RWPE2 (cell line): ENCODE measurements at regions not wholly inside any gene's neighbourhood (a gene's known extent, or its start where the extent isn't known, plus 50 kb on each side); places are given as distances from the start of the nearest gene placed in this dataset.

Source experiments
- ATAC-seq: fragments of 200-7000 bp; cut with Tn5 transposase; 3 replicates; pipeline ENCODE4 v1.9.1; 2021; ENCODE audit warnings: low read depth
- DNase-seq: peaks from one replicate; pipeline ENCODE4 v3.0.0-alpha.2; 2020; ENCODE audit warnings: low spot score
- H3K27ac ChIP-seq: fragments of 450-650 bp; 2 replicates; pipeline ENCODE4 v1.5.1; 2017; ENCODE audit warnings: mild to moderate bottlenecking; ENCODE audit not compliant: poor library complexity, severe bottlenecking
- H3K27me3 ChIP-seq: fragments of 250-450 bp; sonication (Bioruptor Pico); 2 replicates; pipeline ENCODE4 v1.5.1; 2021; ENCODE audit warnings: mild to moderate bottlenecking, moderate library complexity; ENCODE audit not compliant: insufficient read depth, poor library complexity, severe bottlenecking
- H3K36me3 ChIP-seq: fragments of 250-450 bp; sonication (Bioruptor Pico); 2 replicates; pipeline ENCODE4 v1.5.1; 2020; ENCODE audit warnings: low read depth, mild to moderate bottlenecking, moderate library complexity
- H3K4me1 ChIP-seq: fragments of 250-450 bp; sonication (Bioruptor Pico); 2 replicates; pipeline ENCODE4 v1.5.1; 2021; ENCODE audit warnings: mild to moderate bottlenecking, moderate library complexity; ENCODE audit not compliant: insufficient read depth, poor library complexity, severe bottlenecking
- H3K4me3 ChIP-seq: fragments of 250-450 bp; sonication (Bioruptor Pico); 2 replicates; pipeline ENCODE4 v1.5.1; 2021; ENCODE audit warnings: mild to moderate bottlenecking, moderate library complexity; ENCODE audit not compliant: severe bottlenecking
- H3K9me3 ChIP-seq: fragments of 250-450 bp; sonication (Bioruptor Pico); 2 replicates; pipeline ENCODE4 v1.5.1; 2021; ENCODE audit warnings: mild to moderate bottlenecking, moderate library complexity; ENCODE audit not compliant: severe bottlenecking
- TF ChIP-seq, protein P1 (sequence below): fragments of 450-650 bp; IDR thresholded peaks from one replicate; pipeline ENCODE4 v1.5.1; 2017; ENCODE audit warnings: mild to moderate bottlenecking, moderate library complexity; ENCODE audit not compliant: poor library complexity, severe bottlenecking

GRCh38 chr9:96171728-96172127, 130.2 kb downstream of the HSD17B3 start:
- ATAC-seq (no peak), DNase-seq (no peak)
- H3K9me3 ChIP-seq = no peaks in the 10 kb centered on the region
- no peak overlapping the region for H3K27ac ChIP-seq
- TF ChIP-seq, protein P1, sequence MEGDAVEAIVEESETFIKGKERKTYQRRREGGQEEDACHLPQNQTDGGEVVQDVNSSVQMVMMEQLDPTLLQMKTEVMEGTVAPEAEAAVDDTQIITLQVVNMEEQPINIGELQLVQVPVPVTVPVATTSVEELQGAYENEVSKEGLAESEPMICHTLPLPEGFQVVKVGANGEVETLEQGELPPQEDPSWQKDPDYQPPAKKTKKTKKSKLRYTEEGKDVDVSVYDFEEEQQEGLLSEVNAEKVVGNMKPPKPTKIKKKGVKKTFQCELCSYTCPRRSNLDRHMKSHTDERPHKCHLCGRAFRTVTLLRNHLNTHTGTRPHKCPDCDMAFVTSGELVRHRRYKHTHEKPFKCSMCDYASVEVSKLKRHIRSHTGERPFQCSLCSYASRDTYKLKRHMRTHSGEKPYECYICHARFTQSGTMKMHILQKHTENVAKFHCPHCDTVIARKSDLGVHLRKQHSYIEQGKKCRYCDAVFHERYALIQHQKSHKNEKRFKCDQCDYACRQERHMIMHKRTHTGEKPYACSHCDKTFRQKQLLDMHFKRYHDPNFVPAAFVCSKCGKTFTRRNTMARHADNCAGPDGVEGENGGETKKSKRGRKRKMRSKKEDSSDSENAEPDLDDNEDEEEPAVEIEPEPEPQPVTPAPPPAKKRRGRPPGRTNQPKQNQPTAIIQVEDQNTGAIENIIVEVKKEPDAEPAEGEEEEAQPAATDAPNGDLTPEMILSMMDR = no peak
- H3K4me3 ChIP-seq = no peak overlapping the region
- no peaks in the 10 kb centered on the region for H3K4me1 ChIP-seq
- peaks cover 12% of the 10 kb centered on the region for H3K27me3 ChIP-seq
- H3K36me3 ChIP-seq = no peaks in the 10 kb centered on the region

DNA sequence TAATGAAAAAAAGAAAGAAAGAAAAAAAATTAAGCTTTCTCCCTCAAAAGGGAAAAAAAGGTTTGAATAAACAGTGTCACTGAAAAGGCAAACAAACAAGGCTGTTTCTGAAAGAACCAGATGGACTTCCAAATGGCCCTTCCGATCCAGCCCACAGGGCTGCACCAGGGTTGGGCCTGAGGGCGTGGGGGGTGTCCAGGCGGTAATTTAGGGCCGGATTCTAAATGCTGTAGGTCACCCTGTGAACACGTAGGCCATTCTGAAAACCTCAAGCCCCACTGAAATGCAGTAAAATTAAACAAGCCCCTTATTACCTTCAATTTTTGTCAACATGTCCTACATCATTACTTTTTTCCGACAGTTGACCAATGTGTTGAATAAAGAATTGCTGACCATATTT, 132.1 kb downstream of the HSD17B3 start:
- TF ChIP-seq, protein P1 = no peak
- no peaks in the 10 kb centered on the region for H3K4me1 ChIP-seq
- ATAC-seq = no peak
- H3K27ac ChIP-seq = no peak overlapping the region
- H3K36me3 ChIP-seq = no peaks in the 10 kb centered on the region
- H3K9me3 ChIP-seq = no peaks in the 10 kb centered on the region
- H3K4me3 ChIP-seq = no peak overlapping the region
- no peaks in the 10 kb centered on the region for H3K27me3 ChIP-seq
- no peak for DNase-seq

DNA sequence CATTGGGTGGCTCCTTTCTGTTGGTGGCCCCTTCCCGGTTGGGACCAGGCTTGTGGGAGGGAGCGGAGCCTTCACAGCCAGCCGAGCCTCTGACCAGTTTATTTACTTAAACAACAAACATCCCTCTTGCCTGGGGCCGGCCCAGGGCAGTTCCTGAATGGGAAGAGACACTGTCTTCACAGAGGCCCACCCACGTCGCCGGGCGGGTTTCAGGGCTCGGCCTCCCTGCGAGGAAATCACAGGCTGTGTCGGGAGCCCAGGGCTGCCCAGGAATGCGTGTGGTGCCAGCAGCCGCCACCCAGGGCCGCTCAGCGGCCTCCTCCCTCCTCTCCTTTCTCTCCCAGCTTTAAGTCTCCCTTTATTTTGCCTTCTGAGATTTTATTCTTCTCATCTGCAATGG, 132.5 kb downstream of the HSD17B3 start:
- H3K4me3 ChIP-seq = no peak overlapping the region
- no peaks in the 10 kb centered on the region for H3K27me3 ChIP-seq
- DNase-seq (no peak), ATAC-seq (no peak)
- TF ChIP-seq, protein P1 = no peak
- no peaks in the 10 kb centered on the region for H3K4me1 ChIP-seq
- no peaks in the 10 kb centered on the region for H3K9me3 ChIP-seq
- no peak overlapping the region for H3K27ac ChIP-seq
- no peaks in the 10 kb centered on the region for H3K36me3 ChIP-seq

DNA sequence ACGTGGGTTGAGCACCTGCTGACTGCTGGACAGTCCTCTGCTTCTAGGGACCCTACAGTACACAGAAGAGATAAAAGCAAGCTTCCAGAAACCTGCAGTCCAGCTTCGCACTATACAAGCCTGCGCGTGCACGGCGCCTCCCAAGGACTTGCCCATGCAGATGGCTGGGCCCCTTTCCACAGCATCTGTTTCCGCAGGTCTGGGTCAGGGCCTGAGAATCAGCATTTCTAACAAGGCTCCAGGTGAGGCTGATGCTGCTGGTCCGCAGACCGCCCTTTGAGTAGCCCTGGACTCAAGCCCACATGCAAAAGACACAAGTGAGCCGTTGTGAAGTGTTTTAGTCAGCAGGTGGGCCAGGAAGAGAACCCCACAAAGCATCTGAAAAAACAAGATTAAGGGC, 133.1 kb downstream of the HSD17B3 start:
- Histone ChIP-seq H3K4me3 (no peak overlapping the region), H3K4me1 (no peaks in the 10 kb centered on the region)
- ATAC-seq = no peak

GRCh38 chr9:96167011-96167410, 135.0 kb downstream of the HSD17B3 start:
- Histone ChIP-seq H3K4me1 (no peaks in the 10 kb centered on the region), H3K4me3 (no peak overlapping the region), H3K9me3 (no peaks in the 10 kb centered on the region), H3K27me3 (no peaks in the 10 kb centered on the region), H3K27ac (no peak overlapping the region), H3K36me3 (no peaks in the 10 kb centered on the region)
- no peak for ATAC-seq
- DNase-seq = no peak
- TF ChIP-seq, protein P1 = no peak

More for the DNA sequence above, 133.1 kb downstream of the HSD17B3 start:
- TF ChIP-seq, protein P1 = no peak
- Histone ChIP-seq H3K9me3 (no peaks in the 10 kb centered on the region), H3K27me3 (no peaks in the 10 kb centered on the region), H3K36me3 (no peaks in the 10 kb centered on the region), H3K27ac (no peak overlapping the region)
- DNase-seq = no peak
